Esophagus muscularis mucosa (tissue), 3 donors: ENCODE measurements at regions not wholly inside any gene's neighbourhood (a gene's known extent, or its start where the extent isn't known, plus 50 kb on each side); places are given as distances from the start of the nearest gene placed in this dataset.

Experiments
- CTCF ChIP-seq, 3 experiments: fragments of 200-600 bp in 2 of 3; fragments of 450-650 bp in 1 of 3; sonication (generic) in 2 of 3; IDR thresholded peaks; one replicate each; pipeline ENCODE4 v1.5.1; 2017 to 2019; ENCODE audit warnings: antibody characterized with exemption in 3 of 3, mild to moderate bottlenecking in 2 of 3, moderate library complexity in 1 of 3
- POLR2A ChIP-seq: fragments of 450-650 bp; IDR thresholded peaks from one replicate; pipeline ENCODE4 v1.6.1; 2017; ENCODE audit warnings: antibody characterized with exemption, moderate library complexity, mild to moderate bottlenecking, low read depth
- POLR2AphosphoS5 ChIP-seq, 2 donors: sonication (generic); formaldehyde crosslinking; IDR thresholded peaks; one replicate each; pipeline ENCODE4 v1.6.1; 2017; ENCODE audit warnings: antibody characterized with exemption in 2 of 2

GRCh38 chr16:64870859-64871258 lies 251.0 kb downstream of the CDH11 start:
- TF ChIP-seq CTCF (IDR thresholded peaks at IDR 0.05) (no peak), POLR2AphosphoS5 (IDR thresholded peaks at IDR 0.05) (no peak), POLR2A (no peak)
